HAP-1 (cell line): ENCODE measurements at regions not wholly inside any gene's neighbourhood (a gene's known extent, or its start where the extent isn't known, plus 50 kb on each side); places are given as distances from the start of the nearest gene placed in this dataset.

Experiments used
- DNase-seq, 2 experiments: peaks; one replicate each; pipeline ENCODE4 v3.0.0-alpha.2; 2016 to 2020; ENCODE audit warnings: low spot score in 2 of 2
- H3K27me3 ChIP-seq: fragments of 250-450 bp; sonication (Bioruptor Pico); 2 replicates; pipeline ENCODE4 v1.5.1; 2020; ENCODE audit warnings: low read depth, mild to moderate bottlenecking, moderate library complexity
- H3K36me3 ChIP-seq: fragments of 250-450 bp; sonication (Bioruptor Pico); replicated peaks from 2 replicates; pipeline ENCODE4 v1.5.1; 2020; ENCODE audit warnings: mild to moderate bottlenecking
- H3K4me1 ChIP-seq: fragments of 250-450 bp; sonication (Bioruptor Pico); 2 replicates; pipeline ENCODE4 v1.5.1; 2020; ENCODE audit warnings: mild to moderate bottlenecking
- H3K4me3 ChIP-seq: fragments of 250-450 bp; sonication (Bioruptor Pico); 2 replicates; pipeline ENCODE4 v1.5.1; 2020; ENCODE audit warnings: mild to moderate bottlenecking, moderate library complexity
- H3K9me3 ChIP-seq: fragments of 250-450 bp; sonication (Bioruptor Pico); 2 replicates; pipeline ENCODE4 v1.5.1; 2020; ENCODE audit warnings: mild to moderate bottlenecking, moderate library complexity
- in situ Hi-C: fragments of 300-500 bp; cut with MboI; formaldehyde crosslinking; loops from 3 replicates; pipeline ENCODE4 v1.14.3; 2020; ENCODE audit warnings: low sequenced_read_pairs, inconsistent platforms, mixed read lengths

DNA sequence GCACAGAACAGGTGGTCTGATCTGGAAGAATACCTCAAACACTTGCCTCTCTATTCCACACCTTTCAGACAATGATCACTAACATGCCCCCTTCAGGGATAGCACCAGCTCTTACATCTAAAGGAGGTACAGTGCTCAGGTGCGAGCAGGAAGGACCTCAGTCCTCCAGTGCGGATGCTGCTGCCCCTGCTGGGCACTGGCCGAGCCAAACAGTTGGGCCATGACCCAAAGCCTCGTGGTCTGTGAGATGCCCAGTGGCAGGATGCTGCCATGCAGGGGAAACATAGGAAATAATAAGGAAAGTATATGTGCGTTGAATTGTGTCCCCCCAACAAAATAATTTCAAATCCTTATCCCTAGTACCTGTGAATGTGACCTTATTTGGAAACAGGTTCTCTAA lies 243.7 kb downstream of the NDUFA10 start:
- Histone ChIP-seq H3K36me3 (no peaks in the 10 kb centered on the region), H3K4me3 (no peak overlapping the region), H3K27me3 (no peaks in the 10 kb centered on the region), H3K4me1 (no peaks in the 10 kb centered on the region), H3K9me3 (no peaks in the 10 kb centered on the region)
- no peak for DNase-seq
- in situ Hi-C loops = no loop called here

DNA sequence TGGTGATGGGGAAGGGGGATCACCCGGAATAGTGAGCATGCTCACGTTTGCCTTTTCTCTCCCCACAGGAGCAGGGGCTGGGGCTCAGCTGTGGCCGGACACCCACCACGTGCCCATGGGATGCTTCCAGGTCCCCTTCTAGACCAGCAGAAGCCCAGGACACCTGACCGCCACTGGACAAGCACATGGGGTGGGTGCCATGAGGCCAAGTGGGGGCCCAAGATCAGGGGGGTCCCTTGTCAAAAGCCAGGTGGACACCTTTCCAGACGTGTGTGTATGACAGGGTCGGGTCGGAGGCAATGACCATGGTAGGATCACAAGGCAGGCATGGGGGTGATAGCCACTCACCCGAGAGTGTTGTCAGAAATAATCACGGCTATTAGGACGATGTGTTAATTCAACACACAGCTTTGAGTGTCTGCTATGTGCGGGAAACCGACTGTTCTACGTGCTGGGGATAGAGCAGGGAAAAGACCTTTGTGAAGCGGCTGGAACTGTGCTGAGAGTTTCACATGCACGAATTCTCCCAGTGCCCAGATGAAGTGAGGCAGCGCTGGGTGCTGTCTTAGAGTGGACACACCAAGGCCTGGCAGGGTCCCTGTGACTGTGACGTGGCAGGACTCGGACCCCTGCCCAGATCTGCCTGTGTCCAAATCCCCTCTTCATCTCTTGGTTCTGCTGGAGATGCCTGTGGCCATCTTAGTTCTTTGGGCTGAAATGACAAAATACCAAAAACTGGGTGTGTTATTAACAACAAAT lies 244.7 kb downstream of the NDUFA10 start:
- in situ Hi-C loops = no loop called here
- H3K36me3 ChIP-seq = no peaks in the 10 kb centered on the region
- H3K9me3 ChIP-seq = no peaks in the 10 kb centered on the region
- H3K4me3 ChIP-seq = no peak overlapping the region
- no peak for DNase-seq
- no peaks in the 10 kb centered on the region for H3K4me1 ChIP-seq
- H3K27me3 ChIP-seq = no peaks in the 10 kb centered on the region

DNA sequence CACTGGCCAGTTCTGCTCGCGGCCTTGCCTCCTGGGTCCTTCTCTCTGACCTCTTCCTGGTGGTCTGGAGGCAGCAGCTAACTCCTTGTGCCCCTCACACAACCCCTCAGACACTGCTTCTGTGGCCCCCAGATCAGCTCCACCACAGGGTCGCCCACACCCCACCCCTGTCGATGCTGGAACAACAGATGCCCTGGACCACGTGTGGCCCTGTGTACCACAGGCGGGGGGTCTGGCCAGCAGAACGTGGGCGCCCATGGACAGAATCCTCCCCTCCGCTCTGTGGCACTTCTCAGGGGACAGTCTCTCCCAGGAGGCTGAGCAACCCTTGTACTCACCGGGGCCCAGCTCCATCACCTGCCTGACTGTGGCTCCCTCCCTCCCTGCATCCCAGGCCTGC lies 245.6 kb downstream of the NDUFA10 start:
- in situ Hi-C loops = no loop called here
- Histone ChIP-seq H3K36me3 (no peaks in the 10 kb centered on the region), H3K27me3 (no peaks in the 10 kb centered on the region), H3K4me3 (no peak overlapping the region), H3K9me3 (no peaks in the 10 kb centered on the region), H3K4me1 (no peaks in the 10 kb centered on the region)
- DNase-seq = no peak

DNA sequence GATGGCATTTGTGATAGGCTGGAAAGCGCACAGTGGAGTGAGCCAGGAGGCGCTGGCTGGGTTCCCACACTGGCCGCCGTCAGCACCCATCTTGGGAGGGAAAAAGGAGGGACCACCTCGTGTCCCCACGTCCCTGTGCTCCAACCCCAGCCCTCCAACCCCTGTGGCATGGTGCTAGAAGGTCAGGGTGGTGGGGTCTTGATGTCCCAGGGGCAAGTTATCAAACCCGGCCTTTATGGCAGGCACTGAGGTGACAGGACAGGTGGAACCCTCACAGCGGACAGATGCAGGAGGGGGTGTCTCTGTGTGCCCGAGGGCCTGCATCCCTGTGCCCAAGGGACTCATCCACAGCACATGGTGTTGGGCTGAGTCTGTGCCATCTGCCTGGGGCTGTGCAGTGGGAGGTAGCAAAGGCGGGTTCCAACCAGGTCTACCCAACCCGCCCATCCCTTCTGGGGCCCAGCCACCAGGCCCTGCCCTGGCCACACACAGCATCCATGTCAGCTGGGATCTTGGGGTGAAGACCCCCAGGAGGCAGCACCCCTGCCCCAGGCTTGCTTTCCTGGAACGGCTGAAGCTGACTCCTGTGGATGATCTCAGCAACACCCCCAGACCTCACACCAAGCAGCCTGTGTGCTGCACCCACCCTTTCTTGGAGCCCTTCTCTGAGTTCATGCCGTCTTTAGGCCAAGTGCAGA lies 246.1 kb downstream of the NDUFA10 start:
- Histone ChIP-seq H3K4me1 (no peaks in the 10 kb centered on the region), H3K36me3 (no peaks in the 10 kb centered on the region), H3K4me3 (no peak overlapping the region), H3K9me3 (no peaks in the 10 kb centered on the region), H3K27me3 (no peaks in the 10 kb centered on the region)
- DNase-seq = peak in 1 of 2 experiments; percentile 1
- in situ Hi-C loops = no loop called here

DNA sequence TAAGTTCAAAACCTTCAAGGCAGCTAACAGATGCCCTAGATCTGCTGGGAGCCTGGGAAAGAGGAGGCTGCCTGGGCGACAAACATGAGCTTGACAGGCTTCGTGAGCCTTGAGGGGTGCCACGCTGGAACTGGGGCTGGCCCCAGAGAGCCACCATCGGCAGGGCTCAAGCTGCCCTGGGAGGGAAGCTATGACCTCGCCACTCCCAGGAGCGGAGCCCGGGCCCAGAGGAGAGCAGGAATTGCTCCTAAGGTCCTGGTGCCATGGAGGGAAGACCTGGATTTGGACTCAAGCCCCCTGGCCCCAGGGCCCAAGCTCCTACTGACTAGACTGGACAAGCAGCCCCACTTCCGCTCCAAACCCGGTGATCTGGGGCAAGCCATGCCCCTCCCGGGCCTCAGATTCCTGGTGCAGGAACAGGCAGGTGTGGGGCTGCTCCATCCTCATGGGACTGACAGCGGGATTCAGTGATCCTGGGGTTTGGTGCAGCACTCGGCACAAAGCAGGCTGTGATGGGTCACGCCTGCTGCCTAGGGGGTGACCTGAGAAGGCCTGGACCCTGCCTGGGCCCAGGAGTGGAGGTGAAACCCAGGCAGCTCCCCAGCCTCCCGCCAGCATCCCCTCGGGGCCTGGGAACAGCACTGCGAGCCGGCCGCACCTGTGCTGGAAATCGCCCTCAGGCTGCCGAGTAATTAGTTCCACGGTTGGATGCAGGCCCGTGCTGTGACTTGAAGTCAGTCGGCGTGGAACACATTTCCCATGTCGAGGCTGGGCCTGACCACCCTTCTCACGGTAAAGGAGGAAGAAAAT lies 246.9 kb downstream of the NDUFA10 start:
- in situ Hi-C loops = no loop called here
- Histone ChIP-seq H3K27me3 (no peaks in the 10 kb centered on the region), H3K4me3 (no peak overlapping the region), H3K4me1 (no peaks in the 10 kb centered on the region), H3K9me3 (no peaks in the 10 kb centered on the region), H3K36me3 (no peaks in the 10 kb centered on the region)
- peak in 1 of 2 experiments; percentile 4 for DNase-seq

DNA sequence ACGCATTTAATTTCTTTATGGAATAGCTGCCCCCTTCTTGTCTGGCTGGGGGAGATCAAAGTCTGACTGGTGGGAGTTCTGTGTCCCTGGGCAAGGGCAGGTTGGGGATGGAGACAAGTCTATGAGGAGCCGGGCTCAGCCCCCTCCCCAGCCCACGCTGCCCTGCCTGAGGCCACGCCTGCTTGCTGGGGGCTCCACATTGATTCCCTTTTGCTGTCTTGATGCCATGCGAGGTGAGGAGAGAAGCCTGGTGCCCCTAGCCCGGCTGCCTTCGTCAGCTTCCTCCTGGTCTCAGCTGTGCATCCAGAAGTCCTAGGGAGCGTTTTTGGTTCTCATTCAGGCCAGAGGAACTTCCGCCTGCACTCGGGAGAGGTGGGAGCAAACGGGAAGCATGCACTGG lies 247.9 kb downstream of the NDUFA10 start:
- Histone ChIP-seq H3K4me3 (no peak overlapping the region), H3K4me1 (no peaks in the 10 kb centered on the region), H3K9me3 (no peaks in the 10 kb centered on the region), H3K36me3 (no peaks in the 10 kb centered on the region), H3K27me3 (no peaks in the 10 kb centered on the region)
- DNase-seq = peak in 1 of 2 experiments; percentile 2
- in situ Hi-C loops = no loop called here

DNA sequence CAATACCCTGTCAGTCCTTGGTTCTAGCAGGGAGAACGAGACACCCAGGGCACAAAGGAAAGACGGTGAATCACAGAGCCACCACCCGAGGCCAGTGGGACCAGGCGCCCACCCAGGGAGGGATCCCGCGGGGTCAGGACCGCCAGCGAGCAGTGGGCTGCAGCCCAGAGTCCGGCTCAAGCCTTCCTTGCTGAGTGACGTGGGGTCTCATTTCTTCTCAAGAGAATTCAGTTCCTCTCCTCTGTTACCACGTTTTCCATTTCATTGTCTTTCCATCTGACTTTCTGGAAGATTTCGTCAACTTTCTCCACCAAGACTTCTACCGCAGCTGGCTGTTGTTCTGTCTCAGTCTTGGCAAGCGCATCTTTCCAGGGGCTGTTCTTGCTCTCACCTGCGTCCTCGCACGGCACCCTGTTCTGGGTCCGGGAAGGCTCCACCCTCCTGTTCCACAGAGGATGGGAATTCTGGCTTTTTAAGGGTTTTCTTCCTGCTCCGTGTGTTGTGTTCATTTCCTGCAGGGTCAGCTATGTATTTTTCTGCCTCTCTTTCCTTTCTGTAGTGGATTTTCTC lies 248.6 kb downstream of the NDUFA10 start:
- H3K36me3 ChIP-seq = no peaks in the 10 kb centered on the region
- H3K27me3 ChIP-seq = no peaks in the 10 kb centered on the region
- H3K4me3 ChIP-seq = no peak overlapping the region
- H3K9me3 ChIP-seq = no peaks in the 10 kb centered on the region
- no peak for DNase-seq
- H3K4me1 ChIP-seq = no peaks in the 10 kb centered on the region
- in situ Hi-C loops = no loop called here

DNA sequence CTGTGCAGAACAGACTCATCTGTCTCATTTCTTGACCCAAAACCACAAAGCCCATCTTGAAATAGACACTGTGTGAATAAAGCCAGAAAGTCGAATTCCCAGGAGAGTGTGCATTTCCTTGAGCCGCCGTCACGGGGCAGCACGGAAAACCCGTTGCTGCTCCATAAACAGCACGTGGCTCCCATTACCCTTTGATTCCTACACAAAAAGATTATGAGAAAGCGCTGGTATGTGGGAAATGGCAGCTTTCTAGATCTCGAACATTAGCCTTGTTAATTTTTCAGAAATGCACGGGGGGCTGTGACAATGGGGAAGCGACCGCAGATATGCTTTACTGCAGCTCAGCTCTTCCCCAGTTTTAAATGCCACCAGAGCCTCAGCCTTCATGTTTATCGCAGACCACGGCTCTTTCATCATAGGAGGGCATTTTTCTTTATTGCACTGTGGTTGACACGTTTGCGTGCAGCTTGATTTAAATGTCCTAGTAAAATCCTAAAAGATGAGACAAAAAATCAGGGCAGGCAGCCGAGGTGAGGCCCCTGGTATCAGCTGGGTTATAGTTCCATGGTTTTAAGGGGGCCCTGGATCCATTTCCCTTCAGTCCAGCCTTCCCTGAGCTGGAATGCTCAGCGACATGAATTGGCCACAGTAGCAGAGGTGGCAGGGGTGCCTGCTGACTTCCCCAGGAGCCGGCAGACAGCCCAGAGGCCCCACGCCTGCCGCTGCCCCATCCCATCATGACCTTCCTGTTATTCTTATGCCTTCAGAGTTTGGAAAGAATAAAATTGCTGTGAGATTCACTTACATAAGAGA lies 249.3 kb downstream of the NDUFA10 start:
- DNase-seq = no peak
- no peaks in the 10 kb centered on the region for H3K36me3 ChIP-seq
- no peaks in the 10 kb centered on the region for H3K4me1 ChIP-seq
- in situ Hi-C loops = no loop called here
- no peaks in the 10 kb centered on the region for H3K9me3 ChIP-seq
- H3K27me3 ChIP-seq = no peaks in the 10 kb centered on the region
- no peak overlapping the region for H3K4me3 ChIP-seq

DNA sequence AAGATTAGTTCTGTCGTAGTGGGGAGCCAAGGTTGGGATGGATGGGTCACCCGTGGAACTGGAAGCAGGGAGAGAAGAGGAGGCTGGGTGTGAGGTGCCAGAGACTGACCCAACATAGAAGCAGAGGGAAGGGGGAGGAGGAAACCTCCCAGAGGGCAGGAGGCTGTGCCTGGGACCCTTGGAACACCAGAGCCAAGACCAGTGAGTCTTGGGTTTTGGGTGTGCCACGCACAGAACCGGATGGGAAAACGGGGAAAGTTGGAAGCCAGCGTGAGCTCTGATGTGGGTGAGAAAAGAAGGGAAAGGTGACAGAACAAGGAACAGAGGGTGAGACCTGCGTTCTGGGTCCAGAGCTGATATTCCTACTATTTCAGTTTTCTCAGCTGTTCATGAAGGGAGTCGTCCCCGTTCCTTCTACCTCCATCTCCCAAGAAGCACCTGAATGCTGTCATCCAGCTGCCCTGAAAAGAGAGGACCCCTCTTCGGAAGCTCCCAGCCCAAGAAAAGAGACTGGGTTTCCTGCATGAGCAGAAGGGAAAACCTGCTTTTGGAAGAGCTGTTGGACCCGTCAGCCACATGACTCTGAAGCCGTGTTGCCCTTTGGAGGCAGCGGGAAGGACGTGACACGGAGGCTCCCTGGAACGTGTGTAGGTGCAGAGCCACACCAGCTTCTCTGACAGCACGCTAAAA lies 250.1 kb downstream of the NDUFA10 start:
- H3K27me3 ChIP-seq = no peaks in the 10 kb centered on the region
- H3K36me3 ChIP-seq = no peaks in the 10 kb centered on the region
- H3K4me3 ChIP-seq = no peak overlapping the region
- no peaks in the 10 kb centered on the region for H3K9me3 ChIP-seq
- in situ Hi-C loops = no loop called here
- no peak for DNase-seq
- H3K4me1 ChIP-seq = no peaks in the 10 kb centered on the region

DNA sequence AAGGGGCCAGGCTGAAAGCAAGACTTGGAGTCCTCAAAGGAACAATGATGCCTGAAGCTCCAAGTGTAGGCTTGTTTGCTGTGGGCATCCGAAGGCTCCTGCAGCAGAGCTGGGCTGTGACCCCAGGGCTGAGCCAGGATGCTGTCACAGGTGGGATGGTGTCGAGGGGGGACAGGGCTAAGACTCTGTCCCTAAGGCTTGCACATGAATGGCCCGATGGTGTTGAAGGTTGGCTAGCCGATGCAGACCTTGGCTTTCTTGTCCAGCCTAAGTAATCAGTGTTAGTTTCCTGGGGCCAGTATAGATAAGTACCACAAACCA lies 251.0 kb downstream of the NDUFA10 start:
- Histone ChIP-seq H3K9me3 (no peaks in the 10 kb centered on the region), H3K27me3 (no peaks in the 10 kb centered on the region)
- in situ Hi-C loops = no loop called here

DNA sequence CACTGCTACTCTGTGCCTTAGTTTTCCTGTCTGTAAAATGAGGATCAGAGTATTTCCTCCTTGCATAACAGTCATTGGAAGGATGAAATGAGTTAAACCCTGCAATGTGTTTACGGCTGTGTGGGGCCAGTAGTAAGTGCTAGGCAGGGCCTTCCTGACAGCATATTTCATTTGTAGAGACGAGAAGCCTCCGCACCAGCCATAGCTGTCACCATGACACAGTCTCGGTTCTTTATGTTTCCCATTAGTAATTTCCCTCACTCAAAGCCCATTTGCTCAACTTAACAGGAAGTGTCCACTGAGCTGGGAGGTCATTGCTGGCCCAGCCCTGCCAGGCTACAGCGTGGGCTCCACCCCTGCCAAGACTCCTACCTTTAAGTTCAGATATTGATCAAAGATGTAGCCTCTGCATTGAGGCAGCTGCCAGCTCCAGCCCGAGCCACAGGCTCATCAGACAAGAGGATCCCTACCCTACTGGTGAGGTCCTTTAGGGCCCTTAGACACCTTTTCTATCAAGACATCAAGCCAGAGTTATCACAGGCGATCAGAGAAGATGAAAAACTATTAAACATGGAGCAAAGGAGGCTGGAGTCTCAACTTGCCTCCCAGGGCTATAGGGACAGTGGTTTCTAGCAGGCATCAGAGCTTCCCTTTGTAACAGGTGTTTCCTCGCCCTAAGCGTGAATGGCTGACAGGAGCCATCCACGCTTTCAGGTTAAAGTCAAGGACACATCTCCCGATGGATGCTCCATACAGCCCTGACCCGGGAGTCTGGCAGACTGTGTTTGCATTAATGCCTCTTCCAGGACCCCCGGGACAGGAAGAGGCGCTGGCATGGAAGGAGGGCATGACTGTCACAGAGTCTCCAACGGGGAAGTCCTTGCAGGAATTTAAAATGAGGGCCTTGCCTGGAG lies 251.7 kb downstream of the NDUFA10 start:
- Histone ChIP-seq H3K4me1 (no peaks in the 10 kb centered on the region), H3K4me3 (no peak overlapping the region), H3K27me3 (no peaks in the 10 kb centered on the region), H3K36me3 (no peaks in the 10 kb centered on the region), H3K9me3 (no peaks in the 10 kb centered on the region)
- in situ Hi-C loops = no loop called here
- no peak for DNase-seq

More for the DNA sequence above, 251.0 kb downstream of the NDUFA10 start:
- no peak for DNase-seq
- no peaks in the 10 kb centered on the region for H3K4me1 ChIP-seq
- H3K4me3 ChIP-seq = no peak overlapping the region
- H3K36me3 ChIP-seq = no peaks in the 10 kb centered on the region

DNA sequence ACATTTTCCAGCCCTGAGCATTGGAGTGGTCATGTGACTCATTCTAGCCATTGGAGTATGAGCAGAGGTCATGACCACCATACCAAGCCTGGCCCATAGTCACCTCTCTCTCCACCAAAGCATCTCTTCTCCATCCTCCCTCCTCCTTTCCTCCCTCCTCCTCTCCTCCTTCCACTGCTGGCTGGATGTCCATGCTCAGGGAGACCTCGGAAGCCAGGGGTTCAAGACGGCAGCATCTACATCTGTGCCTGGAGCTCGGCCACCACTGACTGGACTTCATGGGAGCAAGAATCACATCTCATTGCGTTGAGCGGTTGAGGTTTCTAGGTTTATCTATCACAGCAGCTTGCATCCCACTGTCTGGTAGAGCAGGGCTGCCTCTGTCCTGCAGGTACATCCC lies 252.4 kb downstream of the NDUFA10 start:
- no peaks in the 10 kb centered on the region for H3K27me3 ChIP-seq
- H3K4me1 ChIP-seq = no peaks in the 10 kb centered on the region
- no peak overlapping the region for H3K4me3 ChIP-seq
- H3K9me3 ChIP-seq = no peaks in the 10 kb centered on the region
- H3K36me3 ChIP-seq = no peaks in the 10 kb centered on the region
- in situ Hi-C loops = no loop called here
- DNase-seq = no peak
